Mesendoderm (in vitro differentiated cells): ENCODE measurements at regions not wholly inside any gene's neighbourhood (a gene's known extent, or its start where the extent isn't known, plus 50 kb on each side); places are given as distances from the start of the nearest gene placed in this dataset.

Source experiments
- DNase-seq: peaks from one replicate; pipeline ENCODE4 v3.0.0; 2013
- H2AK5ac ChIP-seq: 2 replicates; pipeline ENCODE4 v1.6.1; 2013; ENCODE audit warnings: low read length, inconsistent platforms
- H2BK120ac ChIP-seq: 2 replicates; pipeline ENCODE4 v1.6.1; 2013; ENCODE audit warnings: low read depth, mild to moderate bottlenecking, low read length, moderate library complexity, mixed read lengths
- H2BK15ac ChIP-seq: replicated peaks from 2 replicates; pipeline ENCODE4 v1.6.1; 2013; ENCODE audit warnings: low read depth, mild to moderate bottlenecking, moderate library complexity
- H2BK5ac ChIP-seq: 2 replicates; pipeline ENCODE4 v1.6.1; 2013; ENCODE audit warnings: low read length, inconsistent platforms
- H3K18ac ChIP-seq: 2 replicates; pipeline ENCODE4 v1.6.1; 2013; ENCODE audit warnings: mild to moderate bottlenecking, low read length, mixed read lengths
- H3K23ac ChIP-seq: one replicate; pipeline ENCODE4 v1.6.1; 2013; ENCODE audit warnings: low read length
- H3K27ac ChIP-seq: 2 replicates; pipeline ENCODE4 v1.5.1; 2013; ENCODE audit warnings: low read depth, mild to moderate bottlenecking, inconsistent platforms, low read length, moderate library complexity
- H3K27me3 ChIP-seq: 2 replicates; pipeline ENCODE4 v1.6.1; 2013; ENCODE audit warnings: low read length, control low read depth, mild to moderate bottlenecking, inconsistent platforms; ENCODE audit not compliant: insufficient read depth, poor library complexity
- H3K36me3 ChIP-seq: 2 replicates; pipeline ENCODE4 v1.6.1; 2013; ENCODE audit warnings: low read length, inconsistent platforms; ENCODE audit not compliant: control insufficient read depth, insufficient read depth
- H3K4ac ChIP-seq: one replicate; pipeline ENCODE4 v1.6.1; 2013; ENCODE audit warnings: low read depth, mild to moderate bottlenecking, low read length, moderate library complexity
- H3K4me1 ChIP-seq: 2 replicates; pipeline ENCODE4 v1.6.1; 2013; ENCODE audit warnings: low read depth, low read length, inconsistent platforms; ENCODE audit not compliant: control insufficient read depth
- H3K4me2 ChIP-seq: 2 replicates; pipeline ENCODE4 v1.6.1; 2013; ENCODE audit warnings: low read length
- H3K4me3 ChIP-seq: 2 replicates; pipeline ENCODE4 v1.5.1; 2013; ENCODE audit warnings: mild to moderate bottlenecking, low read length
- H3K56ac ChIP-seq: one replicate; pipeline ENCODE4 v1.6.1; 2013; ENCODE audit warnings: low read length
- H3K79me1 ChIP-seq: 2 replicates; pipeline ENCODE4 v1.6.1; 2013; ENCODE audit warnings: low read length, inconsistent platforms
- H3K79me2 ChIP-seq: 2 replicates; pipeline ENCODE4 v1.6.1; 2013; ENCODE audit warnings: mild to moderate bottlenecking, low read length; ENCODE audit not compliant: control insufficient read depth, insufficient read depth
- H3K9ac ChIP-seq: 2 replicates; pipeline ENCODE4 v1.6.1; 2013; ENCODE audit warnings: low read length, inconsistent platforms
- H4K5ac ChIP-seq: one replicate; pipeline ENCODE4 v1.6.1; 2013; ENCODE audit warnings: low read length
- H4K8ac ChIP-seq: one replicate; pipeline ENCODE4 v1.6.1; 2013; ENCODE audit warnings: low read depth, mild to moderate bottlenecking, control low read depth, low read length, moderate library complexity
- WGBS: extraction: QIAGEN DNeasy Blood & Tissue Kit; methylation state at CpG from one replicate; pipeline ENCODE4 v1.1.7; 2013; ENCODE audit warnings: low lambda C conversion rate, missing lambda C conversion rate; ENCODE audit not compliant: insufficient coverage; ENCODE audit errors: extremely low coverage; 5-methylcytosine and 5-hydroxymethylcytosine counted together

DNA sequence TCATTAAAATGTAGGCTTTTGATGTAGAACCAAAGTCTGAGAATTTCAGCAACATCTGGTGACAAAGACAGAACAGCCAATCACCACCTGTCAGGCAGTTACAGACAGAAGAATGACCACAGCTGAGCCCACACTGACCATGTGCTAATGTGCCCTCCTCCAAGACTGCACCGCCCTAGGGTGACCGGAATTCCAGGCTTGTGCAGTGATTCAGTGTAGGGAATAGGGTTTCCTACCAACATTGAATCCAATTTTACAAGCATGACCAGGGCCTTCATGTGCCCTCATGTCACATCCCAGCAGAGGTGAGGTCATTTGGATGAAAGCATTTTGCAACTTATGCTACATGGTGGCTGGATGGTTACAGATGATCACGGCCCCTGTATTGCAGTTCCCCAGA, 412.5 kb downstream of the SOX2 start:
- H3K79me1 ChIP-seq = no peaks in the 10 kb centered on the region
- H2BK5ac ChIP-seq = no peak overlapping the region
- H3K18ac ChIP-seq = no peak overlapping the region
- no peak overlapping the region for H3K9ac ChIP-seq
- no peaks in the 10 kb centered on the region for H3K27me3 ChIP-seq
- no peak overlapping the region for H3K56ac ChIP-seq
- H3K4ac ChIP-seq = no peak overlapping the region
- H3K23ac ChIP-seq = no peak overlapping the region
- no peak overlapping the region for H2AK5ac ChIP-seq
- DNase-seq = no peak
- H3K4me2 ChIP-seq = no peak overlapping the region
- H3K4me1 ChIP-seq = no peaks in the 10 kb centered on the region
- H3K27ac ChIP-seq = no peak overlapping the region
- no peak overlapping the region for H2BK120ac ChIP-seq
- no peaks in the 10 kb centered on the region for H3K79me2 ChIP-seq
- WGBS = no CpG with 5 or more reads among the region's 3 CpGs
- H3K36me3 ChIP-seq = no peaks in the 10 kb centered on the region
- H2BK15ac ChIP-seq = no peak overlapping the region
- no peak overlapping the region for H3K4me3 ChIP-seq
- H4K5ac ChIP-seq = no peak overlapping the region
- H4K8ac ChIP-seq = no peak overlapping the region

DNA sequence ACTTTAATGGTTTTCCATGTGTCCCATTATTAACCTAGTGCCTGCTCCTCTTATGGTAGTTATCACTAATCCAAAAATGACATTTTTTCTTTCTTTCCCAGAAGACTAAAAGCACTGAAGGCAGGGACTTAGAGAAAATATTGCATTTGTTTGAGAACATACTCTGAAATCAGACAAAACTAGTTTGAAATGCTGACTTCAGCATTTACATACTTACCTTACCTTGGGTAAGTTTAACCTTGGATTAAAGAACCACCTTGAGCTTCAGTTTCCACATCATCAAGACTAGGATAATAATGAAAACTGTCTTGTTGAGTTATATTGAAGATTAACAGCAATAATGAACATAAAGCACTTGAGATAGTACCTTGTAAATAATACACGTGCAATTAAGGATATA, 413.0 kb downstream of the SOX2 start:
- Histone ChIP-seq H4K5ac (no peak overlapping the region), H3K56ac (no peak overlapping the region), H3K18ac (no peak overlapping the region), H2BK5ac (no peak overlapping the region), H3K79me1 (no peaks in the 10 kb centered on the region), H3K4me3 (no peak overlapping the region), H4K8ac (no peak overlapping the region), H3K4me1 (no peaks in the 10 kb centered on the region), H3K23ac (no peak overlapping the region), H3K27me3 (no peaks in the 10 kb centered on the region), H2AK5ac (no peak overlapping the region), H3K4me2 (no peak overlapping the region), H3K27ac (no peak overlapping the region), H2BK120ac (no peak overlapping the region), H3K9ac (no peak overlapping the region), H3K36me3 (no peaks in the 10 kb centered on the region), H2BK15ac (no peak overlapping the region), H3K79me2 (no peaks in the 10 kb centered on the region), H3K4ac (no peak overlapping the region)
- WGBS = no CpG with 5 or more reads among the region's 1 CpG
- no peak for DNase-seq

- no peak overlapping the region for H4K5ac ChIP-seq
- H4K8ac ChIP-seq = no peak overlapping the region
- no peak overlapping the region for H3K4ac ChIP-seq
- no peaks in the 10 kb centered on the region for H3K4me1 ChIP-seq
- no peak overlapping the region for H3K18ac ChIP-seq
- H2BK5ac ChIP-seq = no peak overlapping the region
- no peak overlapping the region for H3K9ac ChIP-seq
- H3K79me1 ChIP-seq = no peaks in the 10 kb centered on the region
- no peak overlapping the region for H3K4me2 ChIP-seq
- no CpG with 5 or more reads among the region's 9 CpGs for WGBS
- no peak overlapping the region for H3K23ac ChIP-seq
- no peak overlapping the region for H2BK15ac ChIP-seq
- H3K4me3 ChIP-seq = no peak overlapping the region
- no peak overlapping the region for H2BK120ac ChIP-seq
- H3K56ac ChIP-seq = no peak overlapping the region
- DNase-seq = no peak
- H3K27ac ChIP-seq = no peak overlapping the region
- no peaks in the 10 kb centered on the region for H3K27me3 ChIP-seq
- H3K36me3 ChIP-seq = no peaks in the 10 kb centered on the region
- no peaks in the 10 kb centered on the region for H3K79me2 ChIP-seq
- no peak overlapping the region for H2AK5ac ChIP-seq
Observed at GRCh38 chr3:182129740-182130139, 418.0 kb downstream of the SOX2 start.

- Histone ChIP-seq H2BK120ac (no peak overlapping the region), H3K4me2 (no peak overlapping the region), H3K9ac (no peak overlapping the region), H3K79me1 (no peaks in the 10 kb centered on the region), H3K27me3 (no peaks in the 10 kb centered on the region), H3K36me3 (no peaks in the 10 kb centered on the region), H3K27ac (no peak overlapping the region), H3K4me1 (no peaks in the 10 kb centered on the region), H3K4me3 (no peak overlapping the region), H3K56ac (no peak overlapping the region), H3K23ac (no peak overlapping the region), H2AK5ac (no peak overlapping the region), H3K79me2 (no peaks in the 10 kb centered on the region), H3K18ac (no peak overlapping the region), H3K4ac (no peak overlapping the region), H2BK15ac (no peak overlapping the region), H4K8ac (no peak overlapping the region), H4K5ac (no peak overlapping the region), H2BK5ac (no peak overlapping the region)
- no CpG with 5 or more reads among the region's 2 CpGs for WGBS
- no peak for DNase-seq
Observed at GRCh38 chr3:182133752-182134151, 422.0 kb downstream of the SOX2 start.

- Histone ChIP-seq H3K36me3 (no peaks in the 10 kb centered on the region), H3K79me1 (no peaks in the 10 kb centered on the region), H4K8ac (no peak overlapping the region), H3K56ac (no peak overlapping the region), H3K4me1 (no peaks in the 10 kb centered on the region), H3K79me2 (no peaks in the 10 kb centered on the region), H3K4ac (no peak overlapping the region), H3K9ac (no peak overlapping the region), H2AK5ac (no peak overlapping the region), H3K27me3 (no peaks in the 10 kb centered on the region), H2BK15ac (no peak overlapping the region), H3K23ac (no peak overlapping the region), H3K4me3 (no peak overlapping the region), H2BK120ac (no peak overlapping the region), H3K18ac (no peak overlapping the region), H3K4me2 (no peak overlapping the region), H4K5ac (no peak overlapping the region), H3K27ac (no peak overlapping the region), H2BK5ac (no peak overlapping the region)
- DNase-seq = no peak
- WGBS = no CpG with 5 or more reads among the region's 2 CpGs
Observed at GRCh38 chr3:182135056-182135455, 423.3 kb downstream of the SOX2 start.

DNA sequence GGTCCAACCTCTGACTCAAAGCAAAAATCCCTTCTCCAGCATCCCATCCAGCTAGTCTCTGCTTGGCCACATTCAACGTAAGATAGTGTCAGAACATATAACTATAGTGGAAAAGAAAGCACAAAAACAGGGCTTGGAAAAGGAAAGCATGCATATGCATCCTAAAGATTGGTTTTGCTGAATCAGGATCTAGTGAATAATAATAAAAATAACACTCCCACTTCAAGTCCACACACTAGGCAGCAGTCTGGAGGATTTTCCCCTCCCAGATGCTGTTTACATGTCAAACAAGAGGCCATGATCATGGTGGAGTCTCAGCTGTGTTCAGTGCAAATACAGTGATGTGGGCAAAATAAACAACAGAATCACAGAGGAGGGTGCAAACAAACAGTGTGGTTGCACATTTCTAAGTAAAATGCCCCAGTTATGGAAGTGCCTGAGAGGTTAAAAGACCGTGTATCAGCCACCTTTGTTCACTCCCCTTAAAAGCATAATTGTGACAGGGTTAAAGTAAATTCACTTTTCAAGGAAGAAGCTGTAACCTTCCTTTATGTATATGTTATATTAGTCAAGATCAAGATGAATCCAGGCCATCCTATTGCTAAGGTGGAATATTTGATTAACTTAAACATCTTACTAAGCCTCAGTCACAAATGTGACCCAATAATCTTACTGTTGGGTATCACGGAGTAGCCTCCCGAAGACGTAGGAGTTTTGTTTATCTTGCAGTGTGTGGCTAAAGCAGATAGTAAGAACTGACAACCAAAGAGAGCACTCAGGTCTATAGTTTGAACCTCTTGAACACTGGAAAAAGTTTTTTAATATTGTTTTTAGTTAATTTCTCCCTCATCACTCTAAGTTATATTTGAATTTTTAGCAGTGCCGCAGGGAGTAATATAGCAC, 424.5 kb downstream of the SOX2 start:
- H3K36me3 ChIP-seq = no peaks in the 10 kb centered on the region

More for the DNA sequence above, 424.5 kb downstream of the SOX2 start:
- Histone ChIP-seq H3K18ac (no peak overlapping the region), H2AK5ac (no peak overlapping the region), H3K79me1 (no peaks in the 10 kb centered on the region), H2BK15ac (no peak overlapping the region), H3K23ac (no peak overlapping the region), H3K9ac (no peak overlapping the region), H2BK120ac (no peak overlapping the region), H2BK5ac (no peak overlapping the region), H3K27me3 (no peaks in the 10 kb centered on the region), H4K8ac (no peak overlapping the region), H4K5ac (no peak overlapping the region), H3K27ac (no peak overlapping the region), H3K4me2 (no peak overlapping the region), H3K56ac (no peak overlapping the region), H3K4me3 (no peak overlapping the region), H3K4ac (no peak overlapping the region), H3K79me2 (no peaks in the 10 kb centered on the region), H3K4me1 (no peaks in the 10 kb centered on the region)
- WGBS = no CpG with 5 or more reads among the region's 6 CpGs
- DNase-seq = no peak
